ENCODE measurements at regions not wholly inside any gene's neighbourhood (a gene's known extent, or its start where the extent isn't known, plus 50 kb on each side); places are given as distances from the start of the nearest gene placed in this dataset.

DNA sequence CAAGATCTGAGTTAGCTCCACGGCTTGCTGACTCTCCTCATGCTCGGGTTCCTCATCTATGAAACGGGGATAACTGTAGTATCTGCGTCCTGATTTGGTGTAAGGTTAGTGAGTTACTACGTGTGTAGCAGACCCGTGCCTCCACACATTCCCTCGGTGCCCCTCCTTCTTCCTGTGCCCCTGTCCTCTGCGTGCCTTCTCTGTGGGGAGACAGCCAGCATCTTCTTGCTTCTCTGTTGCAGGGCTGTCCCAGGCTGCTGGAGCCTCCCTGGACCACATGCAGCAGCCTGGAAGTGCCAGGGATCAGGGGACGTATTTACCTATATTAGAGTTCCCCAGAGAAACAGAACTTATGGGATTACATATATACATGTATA, 93.1 kb upstream of the PRNP start:
- TF ChIP-seq, protein P1, sequence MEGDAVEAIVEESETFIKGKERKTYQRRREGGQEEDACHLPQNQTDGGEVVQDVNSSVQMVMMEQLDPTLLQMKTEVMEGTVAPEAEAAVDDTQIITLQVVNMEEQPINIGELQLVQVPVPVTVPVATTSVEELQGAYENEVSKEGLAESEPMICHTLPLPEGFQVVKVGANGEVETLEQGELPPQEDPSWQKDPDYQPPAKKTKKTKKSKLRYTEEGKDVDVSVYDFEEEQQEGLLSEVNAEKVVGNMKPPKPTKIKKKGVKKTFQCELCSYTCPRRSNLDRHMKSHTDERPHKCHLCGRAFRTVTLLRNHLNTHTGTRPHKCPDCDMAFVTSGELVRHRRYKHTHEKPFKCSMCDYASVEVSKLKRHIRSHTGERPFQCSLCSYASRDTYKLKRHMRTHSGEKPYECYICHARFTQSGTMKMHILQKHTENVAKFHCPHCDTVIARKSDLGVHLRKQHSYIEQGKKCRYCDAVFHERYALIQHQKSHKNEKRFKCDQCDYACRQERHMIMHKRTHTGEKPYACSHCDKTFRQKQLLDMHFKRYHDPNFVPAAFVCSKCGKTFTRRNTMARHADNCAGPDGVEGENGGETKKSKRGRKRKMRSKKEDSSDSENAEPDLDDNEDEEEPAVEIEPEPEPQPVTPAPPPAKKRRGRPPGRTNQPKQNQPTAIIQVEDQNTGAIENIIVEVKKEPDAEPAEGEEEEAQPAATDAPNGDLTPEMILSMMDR (IDR thresholded peaks at IDR 0.05): no peak
- TF ChIP-seq POLR2A (IDR thresholded peaks at IDR 0.05): no peak
